GM10248 (cell line): ENCODE measurements at regions not wholly inside any gene's neighbourhood (a gene's known extent, or its start where the extent isn't known, plus 50 kb on each side); places are given as distances from the start of the nearest gene placed in this dataset.

Experiments
- CTCF ChIA-PET: fragments of 300-600 bp; sonication (Branson Sonifier 250); formaldehyde crosslinking; extraction: SDS; loops from one replicate; lab custom pipeline; 2021; ENCODE audit warnings: antibody characterized with exemption; lab: Yijun Ruan, JAX
- POLR2A ChIA-PET: fragments of 350-650 bp; sonication (Branson Sonifier 250); formaldehyde crosslinking; extraction: SDS; loops from one replicate; lab custom pipeline; 2020; ENCODE audit warnings: antibody characterized with exemption; lab: Yijun Ruan, JAX
- DNase-seq: peaks from one replicate; pipeline ENCODE4 v3.0.0; 2012; ENCODE audit errors: extremely low spot score
- CTCF ChIP-seq: IDR thresholded peaks from 2 replicates; pipeline ENCODE4 v1.5.1; 2012; ENCODE audit warnings: mild to moderate bottlenecking, low read depth; ENCODE audit errors: extremely low read depth, missing control alignments, control extremely low read depth

DNA sequence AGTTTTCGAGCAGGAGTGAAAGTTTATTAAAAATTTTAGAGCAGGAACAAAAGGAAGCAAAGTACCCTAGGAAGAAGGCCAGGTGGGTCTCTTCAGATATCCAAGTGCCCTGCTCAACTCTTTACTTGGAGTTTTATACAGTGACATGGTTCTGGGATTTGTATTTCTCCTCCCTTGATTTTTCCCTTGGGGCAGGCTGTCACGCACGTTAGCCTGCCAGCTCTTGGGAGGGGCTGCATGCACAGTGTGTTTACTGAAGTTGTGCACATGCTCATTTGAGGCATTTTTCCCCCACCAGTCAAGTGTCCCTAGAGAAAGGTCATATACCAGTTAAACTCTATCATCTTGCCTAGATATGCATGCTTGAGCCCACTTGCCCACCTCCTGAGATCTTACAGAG, 102.5 kb upstream of the GABRA2 start:
- TF ChIP-seq CTCF: no peak
- no peak for DNase-seq
- ChIA-PET CTCF (interaction anchor here (1.3 to 2.1 kb wide), 2 partner anchors 9 to 25 kb away, joined by 3 to 6 read pairs; no protein-coding TSS in a partner anchor), POLR2A (no interaction called here)

- DNase-seq: no peak
- POLR2A ChIA-PET: no interaction called here
- CTCF ChIA-PET: interaction anchor here (1.3 to 2.1 kb wide), 2 partner anchors 9 to 24 kb away, joined by 3 to 6 read pairs; no protein-coding TSS in a partner anchor
- TF ChIP-seq CTCF: no peak
Measured at GRCh38 chr4:46491455-46491854, 101.5 kb upstream of the GABRA2 start.

DNA sequence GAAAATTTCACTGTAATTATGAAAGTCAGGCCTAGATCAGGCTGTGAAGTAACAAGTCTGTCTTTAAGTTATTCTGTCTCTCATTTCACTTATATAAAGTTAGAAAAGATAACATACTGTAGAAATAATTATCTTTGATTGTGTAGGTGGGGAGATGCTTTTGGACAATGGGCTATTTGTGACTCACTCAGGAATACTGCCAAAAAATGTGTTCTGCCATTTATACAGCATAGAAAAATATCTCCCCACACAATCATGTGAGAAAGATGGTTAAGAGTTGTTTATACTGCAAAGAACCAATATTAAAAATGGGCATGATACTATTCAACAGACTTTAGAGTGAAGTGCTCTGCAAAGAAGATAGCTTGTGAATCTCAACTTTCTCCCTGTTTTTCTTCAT, 95.0 kb upstream of the GABRA2 start:
- no peak for DNase-seq
- CTCF ChIA-PET: no interaction called here
- POLR2A ChIA-PET: no interaction called here
- no peak for TF ChIP-seq CTCF

DNA sequence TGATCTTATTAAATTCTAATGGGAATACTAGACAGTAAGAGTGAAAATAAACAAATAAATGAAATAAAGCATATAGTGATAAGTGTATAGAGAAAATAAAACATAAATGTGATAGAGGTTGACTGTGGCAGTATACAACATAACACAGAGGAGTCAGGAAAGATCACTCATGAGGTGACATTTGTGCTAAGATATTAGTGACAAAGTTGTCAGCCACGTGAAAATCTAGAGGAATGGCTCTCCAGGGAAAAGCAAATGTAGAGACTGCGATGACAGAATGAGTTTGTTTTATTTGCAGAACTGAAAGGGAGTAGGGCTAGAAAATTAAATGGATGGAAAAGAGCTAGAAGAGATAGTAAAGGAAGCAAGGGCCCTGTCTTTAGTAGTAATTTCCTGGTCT, 72.8 kb upstream of the GABRA2 start:
- CTCF ChIA-PET: no interaction called here
- DNase-seq: no peak
- TF ChIP-seq CTCF: no peak
- POLR2A ChIA-PET: no interaction called here

- no peak for TF ChIP-seq CTCF
- ChIA-PET POLR2A (no interaction called here), CTCF (interaction anchor here (1.1 kb wide), 1 partner anchor 21 kb away, joined by 4 read pairs; no protein-coding TSS in a partner anchor)
- no peak for DNase-seq
Measured at GRCh38 chr4:46459308-46459707, 69.4 kb upstream of the GABRA2 start.

DNA sequence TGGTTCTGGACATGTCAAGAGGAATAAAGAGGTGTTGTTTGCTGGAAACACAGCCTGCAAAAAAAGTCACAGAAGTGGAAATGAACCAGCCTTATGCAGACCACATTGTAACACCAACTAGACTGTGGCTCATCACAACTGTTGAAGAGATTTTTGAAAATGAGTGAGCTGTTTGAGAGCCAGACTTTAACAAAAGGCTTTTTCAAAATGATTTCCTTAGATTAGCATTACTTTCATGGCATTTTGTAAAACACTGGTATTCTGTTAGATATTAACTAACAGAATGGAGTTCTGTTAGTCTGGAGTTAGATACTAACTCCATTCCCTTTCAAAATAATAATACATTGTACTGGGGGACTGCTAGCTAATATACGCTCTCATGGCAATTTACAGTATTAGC, 60.6 kb upstream of the GABRA2 start:
- DNase-seq: no peak
- ChIA-PET CTCF (no interaction called here), POLR2A (no interaction called here)
- no peak for TF ChIP-seq CTCF
